Superior temporal gyrus (tissue), 1 donor: ENCODE measurements at regions not wholly inside any gene's neighbourhood (a gene's known extent, or its start where the extent isn't known, plus 50 kb on each side); places are given as distances from the start of the nearest gene placed in this dataset.
A peak's percentile ranks its signal among the peaks of the same experiment; 100 is the strongest.

Experiments used
- DNase-seq: peaks from one replicate; pipeline ENCODE4 v3.0.0-alpha.2; 2016; ENCODE audit errors: extremely low spot score

GRCh38 chr5:31137676-31138075 lies 55.8 kb upstream of the CDH6 start:
- no peak for DNase-seq

DNA sequence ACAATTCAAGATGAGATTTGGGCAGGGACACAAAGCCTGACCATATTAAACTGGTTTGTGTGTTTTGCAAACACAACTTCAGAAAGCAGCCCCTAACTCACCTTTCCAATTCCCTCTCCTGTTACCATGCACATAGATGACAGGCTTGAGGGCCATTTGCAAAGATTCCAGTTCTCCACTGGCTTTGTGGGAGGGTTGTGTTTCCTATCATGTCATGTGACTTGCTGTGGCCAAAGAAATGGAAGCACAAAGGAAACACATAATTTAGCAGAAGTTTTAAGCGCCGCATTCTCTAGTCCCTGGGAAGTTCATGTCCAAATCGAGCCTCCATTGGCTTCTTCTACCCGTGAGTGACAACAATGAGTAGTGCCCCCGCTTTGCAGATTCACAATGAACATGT lies 57.9 kb upstream of the CDH6 start:
- DNase-seq: no peak

- no peak for DNase-seq
Measured at GRCh38 chr5:31133488-31133887, 60.0 kb upstream of the CDH6 start.

DNA sequence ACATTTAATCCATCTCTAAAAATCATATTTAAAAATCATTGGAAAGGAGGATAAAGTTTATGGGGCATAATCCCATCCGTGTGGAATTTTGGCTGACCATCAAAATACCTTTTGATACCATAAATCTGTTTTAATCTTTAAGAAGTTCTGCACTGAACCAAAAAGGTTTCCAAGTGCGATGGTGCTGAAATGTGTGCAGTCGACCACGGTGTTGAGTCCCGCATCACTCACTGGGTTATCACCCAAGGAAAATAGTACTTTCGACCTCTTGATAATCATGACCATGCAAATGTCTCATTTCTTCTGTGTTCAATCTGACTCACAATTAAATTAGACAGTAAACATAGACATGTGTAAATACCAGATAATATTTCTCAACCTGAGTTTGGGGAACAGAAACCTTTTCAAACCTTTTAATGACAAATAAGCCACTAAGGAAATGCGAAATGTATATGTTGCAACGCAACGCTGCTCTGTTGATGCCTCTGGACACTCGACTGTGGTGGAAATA lies 62.0 kb upstream of the CDH6 start:
- no peak for DNase-seq

- DNase-seq: no peak
Measured at GRCh38 chr5:31130676-31131075, 62.8 kb upstream of the CDH6 start.

- no peak for DNase-seq
Measured at GRCh38 chr5:31124651-31125305, 68.7 kb upstream of the CDH6 start.

DNA sequence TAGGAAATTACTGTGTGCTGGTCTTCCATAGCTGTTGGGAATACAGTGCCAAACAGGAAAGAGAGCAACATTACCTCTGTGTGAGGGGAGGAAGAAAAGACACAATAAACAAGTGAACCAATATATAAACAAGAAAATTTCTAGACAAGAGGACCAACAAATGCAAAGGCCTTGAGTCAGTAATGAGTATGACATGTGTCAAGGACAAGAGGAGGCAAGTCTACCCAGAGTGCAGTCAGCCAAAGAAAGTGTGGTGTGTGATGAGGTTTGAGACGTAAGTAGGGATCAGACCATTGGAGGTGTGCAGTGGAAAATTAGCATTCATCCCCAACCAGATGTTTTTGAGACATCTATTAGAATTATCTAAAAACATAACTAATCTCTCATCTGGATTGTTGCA lies 69.5 kb upstream of the CDH6 start:
- DNase-seq: no peak

- DNase-seq: peak; percentile 23
Measured at GRCh38 chr5:31122998-31123951, 70.2 kb upstream of the CDH6 start.

DNA sequence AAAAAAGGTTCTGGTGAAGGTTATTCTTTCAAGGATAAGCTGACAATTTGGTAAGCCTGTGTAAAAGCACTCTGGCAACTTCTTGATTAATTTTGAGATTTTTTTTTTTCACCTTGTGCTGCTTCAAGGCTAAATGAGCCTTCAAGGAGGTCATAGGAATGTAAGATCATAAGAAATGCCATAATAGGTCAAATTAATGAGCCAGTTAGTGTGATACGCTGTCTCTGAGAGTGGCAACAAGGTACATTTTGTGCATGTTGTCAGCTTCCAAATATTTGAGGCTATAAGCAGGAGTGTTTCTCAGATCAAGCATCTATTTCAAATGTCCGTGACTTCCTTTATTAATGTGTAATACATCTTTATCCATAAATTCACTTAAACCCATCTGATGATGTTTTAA lies 72.3 kb upstream of the CDH6 start:
- DNase-seq: no peak

GRCh38 chr5:31120642-31120948 lies 72.9 kb upstream of the CDH6 start:
- no peak for DNase-seq

DNA sequence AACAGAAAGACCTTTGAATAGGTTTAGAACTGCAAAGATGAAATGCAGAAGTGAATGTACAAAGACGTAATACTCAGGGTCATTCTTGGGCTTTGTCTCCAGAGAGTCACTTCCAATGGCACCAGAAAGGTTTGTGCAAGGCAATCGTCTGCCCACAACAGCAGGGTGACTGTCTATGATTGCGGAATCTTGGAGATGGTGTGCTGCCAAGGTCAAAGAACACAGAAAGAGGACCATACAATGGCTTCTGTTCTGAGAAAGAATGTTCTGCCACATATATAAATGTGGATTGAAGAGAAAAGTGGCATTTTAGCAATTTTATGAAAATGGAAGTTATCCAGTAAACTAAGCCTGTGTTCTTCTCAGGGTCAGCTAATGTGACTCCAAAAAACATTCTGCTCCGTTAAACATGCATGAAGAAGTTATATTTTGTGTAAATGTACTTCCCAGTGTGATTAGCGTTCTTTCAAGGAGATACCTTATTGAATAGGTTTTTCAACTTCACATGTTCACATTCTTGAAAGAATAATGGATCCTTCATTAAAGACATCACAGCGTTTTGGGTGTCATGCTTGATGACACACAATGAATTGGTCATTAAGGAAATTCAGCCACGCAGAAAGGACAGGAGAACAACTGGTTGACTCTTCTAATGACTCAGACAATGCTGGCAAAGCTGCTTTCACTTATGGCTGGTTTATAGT lies 73.4 kb upstream of the CDH6 start:
- no peak for DNase-seq

DNA sequence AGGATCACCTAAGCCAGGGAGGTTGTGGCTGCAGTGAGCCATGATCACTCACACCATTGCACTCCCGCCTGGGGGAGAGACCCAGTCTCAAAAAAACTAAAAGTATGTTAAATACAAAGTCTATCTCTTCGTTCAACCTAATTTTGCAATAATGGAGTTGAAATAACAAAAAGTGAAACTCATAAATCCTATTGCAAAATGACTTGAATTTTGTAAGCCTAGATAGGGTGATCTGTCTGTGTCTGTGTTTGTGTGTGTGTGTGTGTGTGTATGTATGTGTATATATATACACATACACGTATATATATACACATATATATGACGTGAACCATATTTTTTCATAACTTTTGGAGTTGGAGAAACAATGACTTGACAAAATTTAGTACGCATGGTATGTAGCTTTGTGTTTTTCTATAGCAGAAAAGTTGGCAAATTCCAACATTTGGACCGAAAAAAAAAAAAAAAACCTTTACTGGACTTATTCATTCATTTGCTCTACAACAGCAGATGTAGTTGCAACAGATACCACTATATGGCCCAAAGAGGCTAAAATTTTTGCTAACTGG lies 76.9 kb upstream of the CDH6 start:
- no peak for DNase-seq

DNA sequence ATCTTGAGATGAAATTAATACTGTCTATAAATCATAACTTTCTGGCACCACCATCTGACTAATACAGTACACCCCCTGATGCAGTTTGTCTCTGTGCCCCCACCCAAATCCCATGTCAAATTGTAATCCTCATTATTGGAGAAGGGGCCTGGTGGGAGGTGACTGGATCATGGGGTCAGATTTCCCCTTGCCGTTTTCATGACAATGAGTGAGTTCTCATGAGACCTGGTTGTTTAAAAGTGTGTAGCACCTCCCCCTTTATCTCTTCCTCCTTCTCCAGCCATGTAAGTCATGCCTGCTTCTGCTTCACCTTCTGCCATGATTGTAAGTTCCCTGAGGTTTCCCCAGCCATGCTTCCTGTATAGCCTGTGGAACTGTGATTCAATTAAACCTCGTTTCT lies 78.7 kb upstream of the CDH6 start:
- DNase-seq: no peak

DNA sequence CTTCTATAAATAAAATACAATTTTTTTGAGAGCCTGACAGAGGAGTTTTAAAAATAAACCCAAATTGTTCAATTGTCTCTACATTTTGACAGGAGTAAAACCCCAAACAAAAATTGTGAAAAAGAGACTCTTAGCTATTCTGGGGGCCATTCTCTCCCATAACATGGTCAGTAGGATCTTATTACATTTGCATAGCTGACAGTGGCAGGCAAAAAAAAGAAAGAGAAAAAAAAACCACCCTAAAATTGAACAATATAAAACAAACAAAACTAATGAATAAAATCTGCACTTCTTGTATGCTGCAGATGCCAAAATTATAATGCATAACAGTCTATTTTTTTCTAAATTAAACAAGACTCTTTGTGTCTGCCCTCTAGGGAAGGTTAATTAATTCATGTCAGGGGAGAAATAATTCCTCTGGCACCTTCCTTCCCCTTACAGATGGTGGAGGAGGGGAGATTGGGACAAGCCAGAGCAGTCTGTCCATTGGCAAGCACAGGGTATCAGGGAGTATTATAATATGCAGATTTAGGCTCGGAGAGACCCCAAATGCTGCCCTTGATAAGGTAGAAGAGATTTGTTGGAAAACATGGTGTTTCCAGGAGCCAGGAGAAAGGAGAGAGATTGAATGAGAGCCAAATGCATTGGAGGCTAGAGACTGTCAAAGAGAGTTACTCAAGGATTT lies 79.7 kb upstream of the CDH6 start:
- no peak for DNase-seq

DNA sequence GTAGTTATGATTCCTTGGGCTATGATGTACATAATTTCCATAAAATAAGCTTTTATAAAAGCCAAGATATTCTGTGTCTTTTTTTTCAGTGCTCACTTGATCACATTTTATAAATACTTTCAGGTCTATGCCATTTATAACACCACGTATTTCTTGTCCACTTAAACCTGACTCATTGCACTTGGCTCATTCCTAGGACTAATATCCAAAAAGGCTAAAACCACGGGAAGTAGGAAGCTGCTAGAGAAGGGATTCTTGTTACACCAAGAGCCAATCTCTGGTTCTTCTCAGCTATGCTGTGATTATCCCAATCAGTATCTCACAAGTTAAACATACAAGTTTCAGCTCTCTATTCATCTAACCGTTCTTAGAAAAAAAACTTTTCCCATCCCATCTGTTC lies 80.4 kb upstream of the CDH6 start:
- no peak for DNase-seq

GRCh38 chr5:31107091-31107518 lies 86.4 kb upstream of the CDH6 start:
- DNase-seq: no peak

DNA sequence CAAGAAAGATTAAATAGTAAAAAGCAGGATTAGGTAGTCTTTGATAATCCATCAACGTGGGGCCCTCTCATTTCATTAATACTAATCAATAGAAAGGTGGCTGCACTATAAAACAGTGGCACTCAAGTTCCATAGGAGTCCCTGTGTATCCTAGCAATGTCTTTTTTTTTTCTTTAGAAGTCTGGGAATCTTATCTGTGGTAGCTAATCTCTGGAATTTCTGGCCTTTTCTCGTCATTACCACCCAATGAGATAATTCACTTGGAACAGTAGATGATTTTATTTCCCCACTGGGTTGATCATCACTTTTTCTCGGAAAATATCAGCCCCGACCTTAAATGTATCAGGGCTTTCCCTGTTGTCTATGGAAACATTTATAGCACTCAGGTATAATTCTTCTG lies 86.8 kb upstream of the CDH6 start:
- no peak for DNase-seq

GRCh38 chr5:31106278-31106677 lies 87.2 kb upstream of the CDH6 start:
- DNase-seq: no peak

DNA sequence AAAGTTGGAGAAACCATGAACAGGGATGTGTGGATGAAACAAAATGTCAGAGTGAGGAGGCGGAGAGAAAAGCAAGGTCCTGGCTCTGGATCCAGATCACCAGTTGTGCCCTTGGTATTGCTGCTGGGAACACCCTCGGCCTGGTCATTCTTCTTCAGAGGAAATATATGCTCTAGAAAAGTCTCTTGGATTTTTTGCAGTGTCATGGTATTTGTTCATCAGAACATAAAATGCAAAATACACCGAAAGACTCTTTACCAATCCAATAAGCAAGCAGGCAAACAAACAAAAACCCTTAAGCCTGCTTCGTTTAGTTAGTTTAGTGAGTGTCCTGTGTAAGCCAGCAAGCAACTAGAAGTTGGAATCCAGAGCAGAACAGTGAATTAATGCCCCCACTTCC lies 88.7 kb upstream of the CDH6 start:
- DNase-seq: no peak

DNA sequence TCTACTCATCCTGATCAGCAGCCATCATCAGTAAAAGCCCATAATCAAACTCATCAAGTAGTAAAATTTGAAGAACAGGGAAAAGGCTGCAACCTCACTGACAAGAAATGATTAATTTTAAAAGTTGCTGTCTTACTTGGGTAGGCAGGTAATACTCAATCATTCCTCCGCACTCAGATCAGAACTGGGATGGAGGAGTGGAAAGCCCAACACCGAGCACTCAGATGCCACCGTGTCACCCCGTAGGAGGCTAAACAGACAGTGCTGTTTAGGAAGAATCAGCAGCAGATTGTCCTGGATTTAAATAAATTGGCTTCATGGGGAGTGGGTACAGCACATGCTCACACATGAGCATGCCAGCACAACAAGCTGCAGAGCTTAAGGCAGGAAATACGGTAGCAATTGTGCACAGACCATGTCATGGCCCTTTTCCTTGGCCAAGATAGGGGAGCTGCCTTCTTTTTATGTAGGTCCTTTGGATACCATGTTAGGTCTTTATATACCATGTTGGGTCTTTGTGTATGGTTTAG lies 92.6 kb upstream of the CDH6 start:
- DNase-seq: no peak

DNA sequence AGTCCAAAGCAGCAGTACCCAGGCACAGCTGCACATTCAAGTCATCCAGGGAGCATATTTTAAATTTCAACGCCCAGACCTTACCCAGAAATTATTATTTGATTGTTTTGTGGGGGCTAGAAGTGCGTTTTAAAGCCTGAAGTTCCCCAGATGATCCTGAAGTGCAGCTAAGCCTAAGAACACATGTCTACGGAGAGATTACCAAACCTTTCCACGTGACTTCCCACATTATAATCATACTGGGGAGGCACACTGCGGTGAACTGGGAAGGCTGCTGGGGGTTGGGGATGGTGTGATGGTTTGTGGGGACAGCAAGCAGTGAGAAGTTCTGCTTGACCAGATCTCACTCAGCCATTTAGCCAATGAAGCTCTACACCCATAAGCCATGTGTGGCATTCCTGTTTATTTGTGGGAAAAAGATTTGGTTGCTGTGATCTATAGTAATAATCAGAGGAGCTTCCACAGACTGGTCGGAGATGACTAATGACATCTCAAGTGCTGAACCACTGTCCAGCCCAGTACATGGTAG lies 93.4 kb upstream of the CDH6 start:
- no peak for DNase-seq
